MG63 (cell line): ENCODE measurements at regions not wholly inside any gene's neighbourhood (a gene's known extent, or its start where the extent isn't known, plus 50 kb on each side); places are given as distances from the start of the nearest gene placed in this dataset.

Experiments used
- DNase-seq: peaks from one replicate; pipeline ENCODE4 v3.0.0-alpha.2; 2020
- H3K27me3 ChIP-seq: fragments of 250-450 bp; sonication (Bioruptor Pico); 2 replicates; pipeline ENCODE4 v1.5.1; 2020; ENCODE audit warnings: mild to moderate bottlenecking, moderate library complexity
- H3K36me3 ChIP-seq: fragments of 250-450 bp; sonication (Bioruptor Pico); 2 replicates; pipeline ENCODE4 v1.5.1; 2020; ENCODE audit warnings: mild to moderate bottlenecking, moderate library complexity
- H3K4me3 ChIP-seq: fragments of 250-450 bp; sonication (Bioruptor Pico); 2 replicates; pipeline ENCODE4 v1.5.1; 2020; ENCODE audit warnings: mild to moderate bottlenecking, moderate library complexity
- H3K9me3 ChIP-seq: fragments of 250-450 bp; sonication (Bioruptor Pico); 2 replicates; pipeline ENCODE4 v1.5.1; 2020; ENCODE audit warnings: mild to moderate bottlenecking, moderate library complexity

- Histone ChIP-seq H3K9me3 (no peaks in the 10 kb centered on the region), H3K36me3 (no peaks in the 10 kb centered on the region), H3K4me3 (no peak overlapping the region), H3K27me3 (no peaks in the 10 kb centered on the region)
- DNase-seq: no peak
Measured at GRCh38 chr1:56339786-56340465, 239.4 kb downstream of the PLPP3 start.

GRCh38 chr1:56339093-56339492, 240.3 kb downstream of the PLPP3 start:
- Histone ChIP-seq H3K36me3 (no peaks in the 10 kb centered on the region), H3K27me3 (no peaks in the 10 kb centered on the region), H3K9me3 (no peaks in the 10 kb centered on the region), H3K4me3 (no peak overlapping the region)
- DNase-seq: peak; percentile 9

GRCh38 chr1:56336982-56337381, 242.4 kb downstream of the PLPP3 start:
- H3K4me3 ChIP-seq: no peak overlapping the region
- H3K27me3 ChIP-seq: no peaks in the 10 kb centered on the region
- no peaks in the 10 kb centered on the region for H3K36me3 ChIP-seq
- peak; percentile 24 for DNase-seq
- no peaks in the 10 kb centered on the region for H3K9me3 ChIP-seq

- Histone ChIP-seq H3K4me3 (no peak overlapping the region), H3K9me3 (no peaks in the 10 kb centered on the region), H3K36me3 (no peaks in the 10 kb centered on the region), H3K27me3 (no peaks in the 10 kb centered on the region)
- no peak for DNase-seq
Measured at GRCh38 chr1:56335394-56335793, 244.0 kb downstream of the PLPP3 start.

GRCh38 chr1:56334047-56334446, 245.3 kb downstream of the PLPP3 start:
- H3K4me3 ChIP-seq: no peak overlapping the region
- no peaks in the 10 kb centered on the region for H3K9me3 ChIP-seq
- no peaks in the 10 kb centered on the region for H3K36me3 ChIP-seq
- DNase-seq: no peak
- no peaks in the 10 kb centered on the region for H3K27me3 ChIP-seq

GRCh38 chr1:56333461-56333860, 245.9 kb downstream of the PLPP3 start:
- Histone ChIP-seq H3K4me3 (no peak overlapping the region), H3K36me3 (no peaks in the 10 kb centered on the region), H3K9me3 (no peaks in the 10 kb centered on the region), H3K27me3 (no peaks in the 10 kb centered on the region)
- no peak for DNase-seq

GRCh38 chr1:56331892-56332567, 247.3 kb downstream of the PLPP3 start:
- DNase-seq: peak; percentile 5
- Histone ChIP-seq H3K27me3 (no peaks in the 10 kb centered on the region), H3K36me3 (no peaks in the 10 kb centered on the region), H3K9me3 (no peaks in the 10 kb centered on the region), H3K4me3 (no peak overlapping the region)

GRCh38 chr1:56331207-56331891, 248.0 kb downstream of the PLPP3 start:
- Histone ChIP-seq H3K4me3 (no peak overlapping the region), H3K27me3 (no peaks in the 10 kb centered on the region), H3K36me3 (no peaks in the 10 kb centered on the region), H3K9me3 (no peaks in the 10 kb centered on the region)
- DNase-seq: no peak

GRCh38 chr1:56330391-56331026, 248.9 kb downstream of the PLPP3 start:
- H3K27me3 ChIP-seq: no peaks in the 10 kb centered on the region
- H3K36me3 ChIP-seq: no peaks in the 10 kb centered on the region
- DNase-seq: no peak
- H3K4me3 ChIP-seq: no peak overlapping the region
- H3K9me3 ChIP-seq: no peaks in the 10 kb centered on the region

- Histone ChIP-seq H3K27me3 (no peaks in the 10 kb centered on the region), H3K9me3 (no peaks in the 10 kb centered on the region), H3K36me3 (no peaks in the 10 kb centered on the region), H3K4me3 (no peak overlapping the region)
- no peak for DNase-seq
Measured at GRCh38 chr1:56329970-56330369, 249.4 kb downstream of the PLPP3 start.

- Histone ChIP-seq H3K4me3 (no peak overlapping the region), H3K36me3 (no peaks in the 10 kb centered on the region), H3K27me3 (no peaks in the 10 kb centered on the region), H3K9me3 (no peaks in the 10 kb centered on the region)
- no peak for DNase-seq
Measured at GRCh38 chr1:56327195-56327594, 252.2 kb downstream of the PLPP3 start.

GRCh38 chr1:56326056-56326455, 253.3 kb downstream of the PLPP3 start:
- no peaks in the 10 kb centered on the region for H3K9me3 ChIP-seq
- DNase-seq: no peak
- H3K27me3 ChIP-seq: no peaks in the 10 kb centered on the region
- no peaks in the 10 kb centered on the region for H3K36me3 ChIP-seq
- H3K4me3 ChIP-seq: no peak overlapping the region

- Histone ChIP-seq H3K36me3 (no peaks in the 10 kb centered on the region), H3K9me3 (no peaks in the 10 kb centered on the region), H3K27me3 (no peaks in the 10 kb centered on the region), H3K4me3 (no peak overlapping the region)
- no peak for DNase-seq
Measured at GRCh38 chr1:56324504-56324903, 254.9 kb downstream of the PLPP3 start.

- H3K4me3 ChIP-seq: no peak overlapping the region
- no peaks in the 10 kb centered on the region for H3K36me3 ChIP-seq
- peak; percentile 32 for DNase-seq
- no peaks in the 10 kb centered on the region for H3K9me3 ChIP-seq
- H3K27me3 ChIP-seq: no peaks in the 10 kb centered on the region
Measured at GRCh38 chr1:56322211-56322610, 257.2 kb downstream of the PLPP3 start.

- H3K9me3 ChIP-seq: no peaks in the 10 kb centered on the region
- DNase-seq: no peak
Measured at GRCh38 chr1:56321150-56321490, 258.2 kb downstream of the PLPP3 start.

GRCh38 chr1:56320464-56321149, 258.8 kb downstream of the PLPP3 start:
- Histone ChIP-seq H3K4me3 (no peak overlapping the region), H3K27me3 (no peaks in the 10 kb centered on the region), H3K9me3 (no peaks in the 10 kb centered on the region), H3K36me3 (no peaks in the 10 kb centered on the region)
- DNase-seq: no peak

More at GRCh38 chr1:56321150-56321490, 258.2 kb downstream of the PLPP3 start:
- no peak overlapping the region for H3K4me3 ChIP-seq
- no peaks in the 10 kb centered on the region for H3K27me3 ChIP-seq
- no peaks in the 10 kb centered on the region for H3K36me3 ChIP-seq

GRCh38 chr1:56317722-56318121, 261.6 kb downstream of the PLPP3 start:
- no peak for DNase-seq
- Histone ChIP-seq H3K9me3 (peaks cover 4% of the 10 kb centered on the region), H3K36me3 (no peaks in the 10 kb centered on the region), H3K27me3 (no peaks in the 10 kb centered on the region), H3K4me3 (no peak overlapping the region)
